Activated CD8-positive, alpha-beta memory T cell treated with anti-CD3 and anti-CD28 coated beads, Interleukin-2, amount 50 U/mL, for 4 hours (primary cell): ENCODE measurements at regions not wholly inside any gene's neighbourhood (a gene's known extent, or its start where the extent isn't known, plus 50 kb on each side); places are given as distances from the start of the nearest gene placed in this dataset.
"Not testable (repeated sequence)": the region's sequence is repeated elsewhere in the genome, so short reads cannot be mapped to it uniquely, and the experiment has no call there.

Experiments
- DNase-seq: peaks from one replicate; pipeline ENCODE4 v3.0.0-alpha.2; 2020

- no peak for DNase-seq
Observed at GRCh38 chr4:100023800-100024199, 73.7 kb upstream of the H2AZ1 start.

GRCh38 chr4:100022792-100023222 is 72.7 kb upstream of the H2AZ1 start:
- no peak for DNase-seq

GRCh38 chr4:100019821-100020220 is 69.7 kb upstream of the H2AZ1 start:
- DNase-seq, result no peak

- DNase-seq, result no peak
Observed at GRCh38 chr4:100017637-100018310, 67.7 kb upstream of the H2AZ1 start.

GRCh38 chr4:100016191-100016590 is 66.1 kb upstream of the H2AZ1 start:
- DNase-seq, result no peak

- no peak for DNase-seq
Observed at GRCh38 chr4:100014616-100015015, 64.5 kb upstream of the H2AZ1 start.

GRCh38 chr4:100009490-100009889 is 59.4 kb upstream of the H2AZ1 start:
- DNase-seq, result no peak

- DNase-seq, result no peak
Observed at GRCh38 chr4:100008048-100008447, 58.0 kb upstream of the H2AZ1 start.

- not testable (repeated sequence) for DNase-seq
Observed at GRCh38 chr4:100006161-100006560, 56.1 kb upstream of the H2AZ1 start.
